ENCODE measurements at regions not wholly inside any gene's neighbourhood (a gene's known extent, or its start where the extent isn't known, plus 50 kb on each side); places are given as distances from the start of the nearest gene placed in this dataset.

DNA sequence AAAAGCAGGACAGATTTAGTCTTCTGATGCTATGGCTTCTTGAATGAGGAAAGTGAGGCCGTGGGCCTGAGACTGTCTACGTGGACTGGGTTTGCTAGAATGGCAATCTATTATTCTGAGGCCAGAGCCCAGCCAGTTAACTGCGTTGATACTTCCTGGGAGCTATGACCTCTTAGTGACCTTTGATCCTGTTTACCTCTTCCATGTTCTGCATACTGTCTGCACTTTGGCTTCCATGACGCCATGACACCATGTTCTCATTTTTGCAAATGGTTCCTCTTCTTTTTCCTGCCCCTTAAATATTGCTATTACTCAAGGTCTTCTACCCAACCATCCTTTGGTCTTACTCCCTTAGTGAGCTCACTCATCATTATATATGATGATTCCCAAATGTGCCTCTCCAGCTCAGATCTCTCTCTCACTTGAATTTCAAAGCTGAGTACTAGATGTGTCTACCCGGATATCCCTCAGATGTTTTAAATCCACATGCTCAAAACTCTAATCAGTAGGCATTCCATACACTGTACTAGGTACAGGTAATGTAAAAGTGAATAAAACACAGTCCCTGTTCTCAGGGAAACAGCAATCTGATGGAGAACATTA lies 66.1 kb upstream of the ATP1A1 start:
- no peaks in the 10 kb centered on the region for H4K20me1 ChIP-seq (ENCODE audit: insufficient read depth, low read length)
- no peaks in the 10 kb centered on the region for H3K27me3 ChIP-seq (ENCODE audit: control insufficient read depth in 1 of 2, insufficient read depth in 2 of 2, low read length in 2 of 2)
- no peak overlapping the region for H3K4me3 ChIP-seq (replicated peaks in 1 of 3; ENCODE audit: insufficient read depth in 1 of 3, low read depth in 2 of 3, low read length in 3 of 3)
- H2AFZ ChIP-seq (ENCODE audit: low read length), result no peak overlapping the region
- H3K27ac ChIP-seq (ENCODE audit: extremely low read length, insufficient read depth, low read length), result no peak overlapping the region
- peak; percentile 52 for DNase-seq (ENCODE audit: low spot score)
- in situ Hi-C loops (cut with HindIII; ENCODE audit: extremely low pct_ligation_motif_present, low pct_unique_long_range_greater_than_20kb) (no loop called here), intact Hi-C loops (cut with micrococcal nuclease; ENCODE audit: unreplicated experiment) (no loop called here)
- POLR2A ChIA-PET, result interaction anchor here (1.0 to 1.6 kb wide), 2 partner anchors 109 to 168 kb away, joined by 3 read pairs; no protein-coding TSS in a partner anchor
- BruUV-seq (replicated peaks), result no TSS peak
- H3K9ac ChIP-seq (ENCODE audit: insufficient read depth, low read depth, low read length), result no peak overlapping the region
- H3K4me2 ChIP-seq (ENCODE audit: low read depth, low read length), result peak overlapping the region; percentile 30; the same call in 1 of the 2 replicates
- H3K79me2 ChIP-seq (ENCODE audit: insufficient read depth, low read length), result no peaks in the 10 kb centered on the region
- FAIRE-seq, result no peak
- WGBS (ENCODE audit: low lambda C conversion rate), result 22% methylated on average over 5 of the region's 5 CpGs
- H3K9me3 ChIP-seq (ENCODE audit: low read length), result no peaks in the 10 kb centered on the region
- CTCF ChIA-PET (ENCODE audit: low intra/inter-chr PET ratio, low total read pairs), result no interaction called here
- no peaks in the 10 kb centered on the region for H3K36me3 ChIP-seq (replicated peaks in 1 of 2; ENCODE audit: control insufficient read depth in 1 of 2, insufficient read depth in 2 of 2, low read length in 2 of 2)
- H3K4me1 ChIP-seq (ENCODE audit: insufficient read depth, low read length), result peaks cover 57% of the 10 kb centered on the region
- ATAC-seq, result peak; percentile 47; the same call in 2 of the 3 replicates
- TF ChIP-seq HNF4A (CRISPR knock-in tag; IDR thresholded peaks at IDR 0.05) (peak; percentile 83), MED1 (CRISPR knock-in tag; IDR thresholded peaks at IDR 0.05) (no peak), NR2F6 (IDR thresholded peaks at IDR 0.05) (peak; percentile 65), NR2F6 (CRISPR knock-in tag; IDR thresholded peaks at IDR 0.05) (peak; percentile 63; the same call in 1 of the 2 replicates), FOXO1 (CRISPR knock-in tag; IDR thresholded peaks at IDR 0.05) (peak; percentile 78; the same call in 1 of the 2 replicates), NR2C2 (CRISPR knock-in tag; IDR thresholded peaks at IDR 0.05; ENCODE audit: borderline replicate concordance) (peak; percentile 64), ZMYM4 (CRISPR knock-in tag; IDR thresholded peaks at IDR 0.05) (peak; percentile 61; the same call in 1 of the 2 replicates), WIZ (CRISPR knock-in tag; IDR thresholded peaks at IDR 0.05) (peak; percentile 61; the same call in 1 of the 2 replicates), PHF5A (CRISPR knock-in tag; IDR thresholded peaks at IDR 0.05; ENCODE audit: low read depth, unreplicated experiment) (no peak), ZNF644 (CRISPR knock-in tag; IDR thresholded peaks at IDR 0.05; ENCODE audit: low read depth) (peak; percentile 97), FOXA3 (CRISPR knock-in tag; IDR thresholded peaks at IDR 0.05) (peak; percentile 34; the same call in 1 of the 2 replicates), NR2F1 (CRISPR knock-in tag; IDR thresholded peaks at IDR 0.05) (peak; percentile 30 to 57; a peak in 3 of 4 replicates), RXRB (CRISPR knock-in tag; IDR thresholded peaks at IDR 0.05; ENCODE audit: borderline replicate concordance) (0 out of 2 replicates have a peak, but pooled peaks have one; percentile 16), HOMEZ (CRISPR knock-in tag; IDR thresholded peaks at IDR 0.05; ENCODE audit: low read depth) (peak; percentile 87), ETV5 (CRISPR knock-in tag; IDR thresholded peaks at IDR 0.05; ENCODE audit: borderline replicate concordance) (peak; percentile 25; the same call in 1 of the 2 replicates), EHMT2 (IDR thresholded peaks at IDR 0.05; ENCODE audit: borderline replicate concordance, low read depth, low read length) (peak; percentile 57; the same call in 1 of the 2 replicates), RARA (CRISPR knock-in tag; IDR thresholded peaks at IDR 0.05) (peak; percentile 88), POGZ (CRISPR knock-in tag; IDR thresholded peaks at IDR 0.05) (peak; percentile 81), HOXA3 (CRISPR knock-in tag; IDR thresholded peaks at IDR 0.05) (peak; percentile 50; the same call in 1 of the 2 replicates)
- TF ChIP-seq, protein P1, sequence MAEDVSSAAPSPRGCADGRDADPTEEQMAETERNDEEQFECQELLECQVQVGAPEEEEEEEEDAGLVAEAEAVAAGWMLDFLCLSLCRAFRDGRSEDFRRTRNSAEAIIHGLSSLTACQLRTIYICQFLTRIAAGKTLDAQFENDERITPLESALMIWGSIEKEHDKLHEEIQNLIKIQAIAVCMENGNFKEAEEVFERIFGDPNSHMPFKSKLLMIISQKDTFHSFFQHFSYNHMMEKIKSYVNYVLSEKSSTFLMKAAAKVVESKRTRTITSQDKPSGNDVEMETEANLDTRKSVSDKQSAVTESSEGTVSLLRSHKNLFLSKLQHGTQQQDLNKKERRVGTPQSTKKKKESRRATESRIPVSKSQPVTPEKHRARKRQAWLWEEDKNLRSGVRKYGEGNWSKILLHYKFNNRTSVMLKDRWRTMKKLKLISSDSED (CRISPR knock-in tag; IDR thresholded peaks at IDR 0.05), result no peak
- TF ChIP-seq, protein P2, sequence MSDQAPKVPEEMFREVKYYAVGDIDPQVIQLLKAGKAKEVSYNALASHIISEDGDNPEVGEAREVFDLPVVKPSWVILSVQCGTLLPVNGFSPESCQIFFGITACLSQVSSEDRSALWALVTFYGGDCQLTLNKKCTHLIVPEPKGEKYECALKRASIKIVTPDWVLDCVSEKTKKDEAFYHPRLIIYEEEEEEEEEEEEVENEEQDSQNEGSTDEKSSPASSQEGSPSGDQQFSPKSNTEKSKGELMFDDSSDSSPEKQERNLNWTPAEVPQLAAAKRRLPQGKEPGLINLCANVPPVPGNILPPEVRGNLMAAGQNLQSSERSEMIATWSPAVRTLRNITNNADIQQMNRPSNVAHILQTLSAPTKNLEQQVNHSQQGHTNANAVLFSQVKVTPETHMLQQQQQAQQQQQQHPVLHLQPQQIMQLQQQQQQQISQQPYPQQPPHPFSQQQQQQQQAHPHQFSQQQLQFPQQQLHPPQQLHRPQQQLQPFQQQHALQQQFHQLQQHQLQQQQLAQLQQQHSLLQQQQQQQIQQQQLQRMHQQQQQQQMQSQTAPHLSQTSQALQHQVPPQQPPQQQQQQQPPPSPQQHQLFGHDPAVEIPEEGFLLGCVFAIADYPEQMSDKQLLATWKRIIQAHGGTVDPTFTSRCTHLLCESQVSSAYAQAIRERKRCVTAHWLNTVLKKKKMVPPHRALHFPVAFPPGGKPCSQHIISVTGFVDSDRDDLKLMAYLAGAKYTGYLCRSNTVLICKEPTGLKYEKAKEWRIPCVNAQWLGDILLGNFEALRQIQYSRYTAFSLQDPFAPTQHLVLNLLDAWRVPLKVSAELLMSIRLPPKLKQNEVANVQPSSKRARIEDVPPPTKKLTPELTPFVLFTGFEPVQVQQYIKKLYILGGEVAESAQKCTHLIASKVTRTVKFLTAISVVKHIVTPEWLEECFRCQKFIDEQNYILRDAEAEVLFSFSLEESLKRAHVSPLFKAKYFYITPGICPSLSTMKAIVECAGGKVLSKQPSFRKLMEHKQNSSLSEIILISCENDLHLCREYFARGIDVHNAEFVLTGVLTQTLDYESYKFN (CRISPR knock-in tag; conservative IDR thresholded peaks at IDR 0.05), result peak; percentile 42; the same call in 1 of the 2 replicates
